ENCODE measurements at regions not wholly inside any gene's neighbourhood (a gene's known extent, or its start where the extent isn't known, plus 50 kb on each side); places are given as distances from the start of the nearest gene placed in this dataset.

GRCh38 chr9:79362100-79363081 is 209.4 kb upstream of the TLE4 start:
- peak; percentile 67 to 82 for DNase-seq (ENCODE audit: low read depth in 1 of 2, low spot score in 1 of 2)
- POLR2A ChIA-PET, result no interaction called here
- peaks cover 28% of the 10 kb centered on the region for H3K4me1 ChIP-seq
- 2% methylated on average over 9 of the region's 9 CpGs for WGBS (ENCODE audit: missing lambda C conversion rate)
- peak; percentile 99 to 100 for ATAC-seq
- H3K4me3 ChIP-seq, result peak overlapping the region; percentile 11; the same call in 1 of the 3 replicates
- H3K4me2 ChIP-seq, result peak overlapping the region; percentile 77
- peak; percentile 77 for FAIRE-seq
- peak overlapping the region; percentile 64 to 85 for H3K27ac ChIP-seq
- CTCF ChIA-PET, result no interaction called here
- no peaks in the 10 kb centered on the region for H3K9me3 ChIP-seq
- TF ChIP-seq HDAC2 (IDR thresholded peaks at IDR 0.05) (no peak), CHD4 (IDR thresholded peaks at IDR 0.05; ENCODE audit: borderline replicate concordance) (no peak), CHD2 (IDR thresholded peaks at IDR 0.05; ENCODE audit: low read length, partially characterized antibody) (no peak), POLR2A (IDR thresholded peaks at IDR 0.05; ENCODE audit: low read length) (no peak), NPAS2 (CRISPR knock-in tag; IDR thresholded peaks at IDR 0.05; ENCODE audit: borderline replicate concordance) (no peak), ESRRA (IDR thresholded peaks at IDR 0.05; ENCODE audit: borderline replicate concordance, low read length) (no peak), REST (IDR thresholded peaks at IDR 0.05) (no peak), RNF2 (IDR thresholded peaks at IDR 0.05; ENCODE audit: borderline replicate concordance, low read depth) (no peak), MAZ (IDR thresholded peaks at IDR 0.05; ENCODE audit: borderline replicate concordance, low read depth, low read length) (no peak), HOXB13 (CRISPR knock-in tag; IDR thresholded peaks at IDR 0.05; ENCODE audit: low read depth) (no peak), RARB (CRISPR knock-in tag; IDR thresholded peaks at IDR 0.05) (no peak), RAD21 (conservative IDR thresholded peaks at IDR 0.05 in 1 of 2, IDR thresholded peaks at IDR 0.05 in 1 of 2) (peak; percentile 22 to 34; a peak in 2 of 5 replicates), TFCP2L1 (CRISPR knock-in tag; IDR thresholded peaks at IDR 0.05) (no peak), HEYL (CRISPR knock-in tag; IDR thresholded peaks at IDR 0.05) (no peak), EHMT2 (IDR thresholded peaks at IDR 0.05; ENCODE audit: low read depth) (no peak), HOXB5 (CRISPR knock-in tag; IDR thresholded peaks at IDR 0.05) (no peak), CTCF (IDR thresholded peaks at IDR 0.05) (no peak), HES2 (IDR thresholded peaks at IDR 0.05) (no peak), NR3C1 (IDR thresholded peaks at IDR 0.05) (no peak), PBX3 (IDR thresholded peaks at IDR 0.05) (no peak), JUNB (IDR thresholded peaks at IDR 0.05) (peak; percentile 67), HMGXB4 (CRISPR knock-in tag; IDR thresholded peaks at IDR 0.05; ENCODE audit: borderline replicate concordance) (no peak), NFE2L2 (conservative IDR thresholded peaks at IDR 0.05; ENCODE audit: low read length) (no peak), BHLHE40 (IDR thresholded peaks at IDR 0.05; ENCODE audit: low read depth, low read length) (no peak), EHF (CRISPR knock-in tag; IDR thresholded peaks at IDR 0.05) (no peak)
- TF ChIP-seq, protein P1, sequence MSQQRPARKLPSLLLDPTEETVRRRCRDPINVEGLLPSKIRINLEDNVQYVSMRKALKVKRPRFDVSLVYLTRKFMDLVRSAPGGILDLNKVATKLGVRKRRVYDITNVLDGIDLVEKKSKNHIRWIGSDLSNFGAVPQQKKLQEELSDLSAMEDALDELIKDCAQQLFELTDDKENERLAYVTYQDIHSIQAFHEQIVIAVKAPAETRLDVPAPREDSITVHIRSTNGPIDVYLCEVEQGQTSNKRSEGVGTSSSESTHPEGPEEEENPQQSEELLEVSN (IDR thresholded peaks at IDR 0.05; ENCODE audit: borderline replicate concordance, low read depth), result no peak
- TF ChIP-seq, protein P2, sequence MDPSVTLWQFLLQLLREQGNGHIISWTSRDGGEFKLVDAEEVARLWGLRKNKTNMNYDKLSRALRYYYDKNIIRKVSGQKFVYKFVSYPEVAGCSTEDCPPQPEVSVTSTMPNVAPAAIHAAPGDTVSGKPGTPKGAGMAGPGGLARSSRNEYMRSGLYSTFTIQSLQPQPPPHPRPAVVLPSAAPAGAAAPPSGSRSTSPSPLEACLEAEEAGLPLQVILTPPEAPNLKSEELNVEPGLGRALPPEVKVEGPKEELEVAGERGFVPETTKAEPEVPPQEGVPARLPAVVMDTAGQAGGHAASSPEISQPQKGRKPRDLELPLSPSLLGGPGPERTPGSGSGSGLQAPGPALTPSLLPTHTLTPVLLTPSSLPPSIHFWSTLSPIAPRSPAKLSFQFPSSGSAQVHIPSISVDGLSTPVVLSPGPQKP (IDR thresholded peaks at IDR 0.05; ENCODE audit: low read depth, low read length), result no peak
- TF ChIP-seq, protein P3, sequence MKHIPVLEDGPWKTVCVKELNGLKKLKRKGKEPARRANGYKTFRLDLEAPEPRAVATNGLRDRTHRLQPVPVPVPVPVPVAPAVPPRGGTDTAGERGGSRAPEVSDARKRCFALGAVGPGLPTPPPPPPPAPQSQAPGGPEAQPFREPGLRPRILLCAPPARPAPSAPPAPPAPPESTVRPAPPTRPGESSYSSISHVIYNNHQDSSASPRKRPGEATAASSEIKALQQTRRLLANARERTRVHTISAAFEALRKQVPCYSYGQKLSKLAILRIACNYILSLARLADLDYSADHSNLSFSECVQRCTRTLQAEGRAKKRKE (CRISPR knock-in tag; IDR thresholded peaks at IDR 0.05; ENCODE audit: low read depth), result no peak
